ENCODE measurements at regions not wholly inside any gene's neighbourhood (a gene's known extent, or its start where the extent isn't known, plus 50 kb on each side); places are given as distances from the start of the nearest gene placed in this dataset.
"Not testable (repeated sequence)": the region's sequence is repeated elsewhere in the genome, so short reads cannot be mapped to it uniquely, and the experiment has no call there.

DNA sequence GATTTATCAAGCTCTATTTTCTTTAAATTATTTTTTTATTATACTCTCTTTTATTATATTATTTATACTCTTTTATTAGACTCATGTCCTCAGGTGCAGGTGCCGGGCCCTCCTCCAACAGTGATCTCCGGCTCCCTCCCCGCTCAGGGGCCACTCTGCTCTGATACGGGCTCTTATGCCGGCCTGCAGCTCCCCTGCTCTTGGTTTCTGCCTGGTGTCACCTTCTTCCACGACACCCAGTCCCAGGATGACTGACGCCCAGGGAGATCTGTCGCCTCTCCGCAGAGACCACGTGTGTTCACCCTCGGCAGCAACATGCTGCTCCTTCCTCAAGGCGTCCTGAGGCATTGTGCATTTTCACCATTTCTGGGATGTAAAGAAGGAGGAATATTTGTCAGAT is 322.3 kb downstream of the CACNA1B start:
- H3K4me1 Mint-ChIP-seq; H3K27me3 Mint-ChIP-seq (ENCODE audit: insufficient read depth, low read depth); H3K27ac Mint-ChIP-seq; H3K4me3 Mint-ChIP-seq; H4K20me1 ChIP-seq (ENCODE audit: low read depth); H3K27ac ChIP-seq; DNase-seq (ENCODE audit: low spot score); H3K27me3 ChIP-seq; H3F3A ChIP-seq (ENCODE audit: low read depth); H3K4me3 ChIP-seq; H3K9ac ChIP-seq; H3K4me1 ChIP-seq; H2AFZ ChIP-seq (replicated peaks); H3K36me3 Mint-ChIP-seq; H3K79me2 ChIP-seq (ENCODE audit: low read depth); H3K9me3 Mint-ChIP-seq; H3K4me2 ChIP-seq; H3K36me3 ChIP-seq; H3K9me3 ChIP-seq (ENCODE audit: low read depth): not testable (repeated sequence)

DNA sequence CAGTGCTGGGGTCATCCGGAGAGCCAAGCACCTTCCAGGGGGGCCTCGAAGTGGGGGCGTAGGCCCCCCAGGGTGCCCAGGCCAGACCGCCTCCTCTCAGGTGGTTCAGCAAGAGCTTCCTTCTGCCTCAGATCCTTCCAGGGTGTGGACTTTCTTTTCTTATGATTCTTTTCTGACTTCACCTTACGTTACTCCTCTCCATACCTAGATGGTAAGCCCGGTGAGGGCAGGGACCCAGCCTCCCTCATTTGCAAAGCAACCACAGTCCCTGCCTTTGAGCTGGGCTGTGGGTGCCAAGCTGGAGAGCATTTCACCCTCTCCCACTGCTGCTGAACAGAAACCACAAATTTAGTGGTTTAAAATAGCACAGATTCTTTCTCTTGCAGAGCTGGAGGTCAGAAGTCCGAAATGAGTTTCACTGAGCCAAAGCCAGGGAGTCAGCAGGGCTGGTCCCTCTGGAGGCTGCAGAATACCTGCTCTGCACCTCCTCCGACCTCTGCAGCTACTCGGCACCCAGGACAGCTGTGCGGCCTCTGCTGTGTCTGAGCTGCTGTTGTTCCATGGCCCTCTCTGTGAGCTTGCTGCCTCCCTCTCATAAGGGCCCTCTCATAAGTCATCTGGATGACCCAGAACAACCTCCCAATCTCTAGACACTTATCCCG is 323.0 kb downstream of the CACNA1B start:
- not testable (repeated sequence) for H3K27me3 Mint-ChIP-seq (ENCODE audit: insufficient read depth, low read depth); H3K4me1 Mint-ChIP-seq; H3K9me3 ChIP-seq (ENCODE audit: low read depth); DNase-seq (ENCODE audit: low spot score); H4K20me1 ChIP-seq (ENCODE audit: low read depth); H3K27ac Mint-ChIP-seq; H2AFZ ChIP-seq (replicated peaks); H3K27ac ChIP-seq; H3F3A ChIP-seq (ENCODE audit: low read depth); H3K36me3 ChIP-seq; H3K9me3 Mint-ChIP-seq; H3K27me3 ChIP-seq; H3K4me1 ChIP-seq; H3K4me2 ChIP-seq; H3K36me3 Mint-ChIP-seq; H3K9ac ChIP-seq; H3K4me3 Mint-ChIP-seq; H3K4me3 ChIP-seq; H3K79me2 ChIP-seq (ENCODE audit: low read depth)

DNA sequence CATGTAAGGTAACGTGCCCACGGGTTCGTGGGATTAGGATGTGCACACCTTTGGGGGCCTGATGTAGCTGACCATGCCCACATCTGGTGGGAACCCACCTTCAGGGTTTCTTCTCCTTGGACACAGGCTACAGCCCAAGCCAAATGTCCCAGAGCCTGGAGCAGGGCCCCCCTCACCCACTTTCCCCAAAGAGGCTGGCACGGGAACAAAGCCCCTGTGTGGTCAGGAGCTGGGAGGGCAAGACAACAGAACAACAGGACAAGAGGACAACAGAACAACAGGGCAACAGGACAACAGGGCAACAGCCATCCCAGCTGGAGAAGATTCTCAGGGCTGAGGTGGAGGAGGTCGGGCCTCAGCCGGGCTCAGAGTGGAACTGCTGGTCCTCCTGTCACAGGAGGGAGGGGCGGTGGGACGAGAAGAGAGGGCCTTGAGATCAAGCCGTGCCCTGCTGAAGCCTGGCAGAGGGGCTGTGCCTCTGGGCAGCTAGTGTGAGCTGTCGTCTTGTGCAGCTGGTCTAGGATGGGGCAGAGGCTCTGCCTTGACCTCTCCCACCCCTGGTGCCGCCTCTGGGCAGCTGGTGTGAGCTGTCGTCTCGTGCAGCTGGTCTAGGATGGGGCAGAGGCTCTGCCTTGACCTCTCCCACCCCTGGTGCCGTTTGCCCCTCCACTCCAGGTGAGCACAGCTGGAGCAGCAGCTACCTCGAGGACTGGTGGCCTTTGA is 323.7 kb downstream of the CACNA1B start:
- H3K27ac Mint-ChIP-seq; H3K36me3 Mint-ChIP-seq; H3K79me2 ChIP-seq (ENCODE audit: low read depth); H3K4me1 ChIP-seq; H3K27me3 Mint-ChIP-seq (ENCODE audit: insufficient read depth, low read depth); H2AFZ ChIP-seq (replicated peaks); H3K9ac ChIP-seq; H3K27ac ChIP-seq; H3K27me3 ChIP-seq; H3K9me3 Mint-ChIP-seq; DNase-seq (ENCODE audit: low spot score); H3K9me3 ChIP-seq (ENCODE audit: low read depth); H3K4me3 ChIP-seq; H3K36me3 ChIP-seq; H3K4me1 Mint-ChIP-seq; H4K20me1 ChIP-seq (ENCODE audit: low read depth); H3F3A ChIP-seq (ENCODE audit: low read depth); H3K4me2 ChIP-seq; H3K4me3 Mint-ChIP-seq: not testable (repeated sequence)

- not testable (repeated sequence) for H3K27ac Mint-ChIP-seq; H3K4me1 Mint-ChIP-seq; H4K20me1 ChIP-seq (ENCODE audit: low read depth); H3K4me2 ChIP-seq; H3K4me3 Mint-ChIP-seq; H3K9me3 Mint-ChIP-seq; H3K9me3 ChIP-seq (ENCODE audit: low read depth); H3K9ac ChIP-seq; H3F3A ChIP-seq (ENCODE audit: low read depth); H3K4me1 ChIP-seq; H3K79me2 ChIP-seq (ENCODE audit: low read depth); H3K36me3 ChIP-seq; H3K27me3 ChIP-seq; H3K27me3 Mint-ChIP-seq (ENCODE audit: insufficient read depth, low read depth); H3K27ac ChIP-seq; H2AFZ ChIP-seq (replicated peaks); H3K36me3 Mint-ChIP-seq; H3K4me3 ChIP-seq; DNase-seq (ENCODE audit: low spot score)
Measured at GRCh38 chr9:138202043-138202442, 324.5 kb downstream of the CACNA1B start.

DNA sequence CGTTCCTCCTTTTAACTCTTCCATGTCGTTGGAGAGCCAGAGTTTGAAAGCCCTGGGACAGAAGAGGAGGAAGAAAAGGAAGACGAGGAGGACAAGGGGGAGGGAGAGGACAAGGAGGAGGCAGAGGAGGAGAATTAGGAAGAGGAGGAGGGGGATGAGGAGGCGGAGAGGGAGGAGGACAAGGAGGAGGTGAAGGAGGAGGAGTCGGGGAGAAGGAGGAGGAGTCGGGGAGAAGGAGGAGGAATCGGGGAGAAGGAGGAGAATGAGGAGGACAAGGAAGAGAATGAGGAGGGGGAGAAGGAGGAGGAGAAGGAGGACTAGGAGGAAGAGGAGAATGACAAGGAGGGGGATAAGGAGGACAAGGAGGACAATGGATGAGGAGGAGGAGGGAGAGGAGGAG is 325.7 kb downstream of the CACNA1B start:
- H3K9ac ChIP-seq; H2AFZ ChIP-seq (replicated peaks); H3K9me3 ChIP-seq (ENCODE audit: low read depth); H3K36me3 Mint-ChIP-seq; H3K4me2 ChIP-seq; H3K4me1 Mint-ChIP-seq; H4K20me1 ChIP-seq (ENCODE audit: low read depth); H3K4me3 Mint-ChIP-seq; H3K79me2 ChIP-seq (ENCODE audit: low read depth); H3K4me1 ChIP-seq; H3K27ac Mint-ChIP-seq; H3K27me3 Mint-ChIP-seq (ENCODE audit: insufficient read depth, low read depth); H3K27ac ChIP-seq; DNase-seq (ENCODE audit: low spot score); H3F3A ChIP-seq (ENCODE audit: low read depth); H3K4me3 ChIP-seq; H3K9me3 Mint-ChIP-seq; H3K36me3 ChIP-seq; H3K27me3 ChIP-seq: not testable (repeated sequence)

DNA sequence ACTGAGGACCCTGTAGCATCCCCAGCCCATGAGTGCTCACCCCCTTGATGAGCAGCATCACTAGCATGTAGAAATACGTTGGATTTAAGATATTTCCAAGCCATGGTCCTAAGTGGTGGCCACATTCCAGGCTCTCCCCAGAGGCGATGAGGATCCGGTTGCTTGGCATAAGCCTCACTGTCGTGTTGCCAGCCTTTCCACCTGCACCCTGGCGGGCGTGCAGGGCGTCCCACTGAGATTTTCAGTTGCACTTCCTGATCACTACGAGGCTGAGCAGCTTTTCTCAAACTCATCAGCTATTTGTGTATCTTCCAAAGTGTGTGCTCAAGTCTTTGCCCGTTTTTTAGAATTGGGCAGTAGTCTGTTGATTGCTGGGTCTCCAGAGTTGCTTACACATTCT is 326.3 kb downstream of the CACNA1B start:
- not testable (repeated sequence) for DNase-seq (ENCODE audit: low spot score); H3K4me3 ChIP-seq; H3K27me3 Mint-ChIP-seq (ENCODE audit: insufficient read depth, low read depth); H4K20me1 ChIP-seq (ENCODE audit: low read depth); H3K36me3 Mint-ChIP-seq; H3F3A ChIP-seq (ENCODE audit: low read depth); H3K27ac ChIP-seq; H3K9me3 Mint-ChIP-seq; H3K4me3 Mint-ChIP-seq; H3K4me1 ChIP-seq; H3K4me2 ChIP-seq; H3K79me2 ChIP-seq (ENCODE audit: low read depth); H3K4me1 Mint-ChIP-seq; H3K27ac Mint-ChIP-seq; H3K9me3 ChIP-seq (ENCODE audit: low read depth); H3K36me3 ChIP-seq; H3K27me3 ChIP-seq; H3K9ac ChIP-seq; H2AFZ ChIP-seq (replicated peaks)

DNA sequence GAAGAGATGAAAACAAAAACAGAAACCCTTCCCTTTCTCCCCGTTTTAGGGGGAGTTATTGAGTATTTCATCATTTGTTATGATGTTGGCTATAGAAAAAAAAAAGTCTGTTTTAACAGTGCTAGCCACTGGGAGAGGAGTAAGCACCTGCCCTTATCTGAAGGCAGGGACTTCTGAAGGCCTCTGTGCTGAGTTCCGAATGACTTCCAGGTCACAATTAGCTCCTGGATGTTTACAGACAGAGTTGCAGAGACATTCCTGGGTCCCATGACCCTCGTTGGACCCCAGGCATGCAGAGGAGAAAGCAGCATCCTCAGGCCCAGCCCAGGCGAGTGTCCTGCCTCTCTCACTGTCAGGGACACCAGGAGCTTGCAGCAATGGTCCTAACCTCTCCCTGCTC is 328.5 kb downstream of the CACNA1B start:
- not testable (repeated sequence) for H3K4me1 Mint-ChIP-seq; H3K36me3 ChIP-seq; H3K4me2 ChIP-seq; H3K9me3 Mint-ChIP-seq; DNase-seq (ENCODE audit: low spot score); H3K27ac Mint-ChIP-seq; H3K27me3 ChIP-seq; H3K4me3 Mint-ChIP-seq; H3K4me1 ChIP-seq; H3K9me3 ChIP-seq (ENCODE audit: low read depth); H3K27me3 Mint-ChIP-seq (ENCODE audit: insufficient read depth, low read depth); H3K27ac ChIP-seq; H3F3A ChIP-seq (ENCODE audit: low read depth); H2AFZ ChIP-seq (replicated peaks); H4K20me1 ChIP-seq (ENCODE audit: low read depth); H3K9ac ChIP-seq; H3K36me3 Mint-ChIP-seq; H3K79me2 ChIP-seq (ENCODE audit: low read depth); H3K4me3 ChIP-seq

DNA sequence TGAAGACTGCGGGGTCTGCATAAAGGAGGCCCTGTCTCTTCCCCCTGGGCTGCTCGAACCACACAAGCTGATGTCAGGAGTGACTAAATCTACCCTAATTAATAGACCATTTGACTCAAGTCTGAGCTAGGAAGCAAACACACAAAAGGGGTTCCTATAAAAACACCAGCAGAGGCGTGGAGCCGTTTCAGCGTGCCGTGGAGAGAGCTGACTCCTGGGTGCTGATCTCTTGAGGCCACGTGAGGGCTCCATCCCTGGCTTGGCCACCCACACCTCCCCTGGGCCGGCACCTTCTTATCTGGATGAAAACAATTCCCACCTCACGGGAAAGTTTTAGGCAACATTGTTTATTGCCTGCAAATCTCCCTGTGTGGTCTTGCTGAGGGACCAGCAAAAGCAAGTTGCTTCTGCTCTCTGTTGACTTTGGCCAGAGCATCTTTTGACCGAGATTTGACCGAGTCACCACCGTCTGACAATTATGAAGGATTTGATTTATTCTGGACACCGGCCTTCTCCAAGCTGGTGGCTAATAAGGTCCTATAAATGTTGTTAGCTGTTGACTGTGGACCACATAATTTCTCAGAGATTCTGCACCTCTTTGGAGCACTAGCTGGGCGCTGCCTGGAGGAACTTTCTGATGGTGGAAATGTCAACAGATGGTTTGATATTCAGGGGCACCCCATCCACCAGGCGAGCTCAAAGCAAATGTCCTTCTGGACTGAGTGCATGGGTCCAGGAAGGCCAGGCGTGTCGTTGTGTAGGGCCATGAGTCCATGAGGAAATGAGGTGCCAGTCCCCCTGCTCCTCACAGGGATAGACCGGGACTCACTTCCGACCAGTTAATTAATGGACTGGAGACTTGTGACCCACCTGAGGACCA is 330.0 kb downstream of the CACNA1B start:
- H3K79me2 ChIP-seq (ENCODE audit: low read depth); H3K9me3 Mint-ChIP-seq; H3K4me1 ChIP-seq; H3K9me3 ChIP-seq (ENCODE audit: low read depth); H3K36me3 Mint-ChIP-seq; H3K4me2 ChIP-seq; H3K27ac ChIP-seq; H3K4me3 Mint-ChIP-seq; H3K27me3 Mint-ChIP-seq (ENCODE audit: insufficient read depth, low read depth); DNase-seq (ENCODE audit: low spot score); H3K4me3 ChIP-seq; H2AFZ ChIP-seq (replicated peaks); H4K20me1 ChIP-seq (ENCODE audit: low read depth); H3K36me3 ChIP-seq; H3K9ac ChIP-seq; H3K4me1 Mint-ChIP-seq; H3K27me3 ChIP-seq; H3F3A ChIP-seq (ENCODE audit: low read depth); H3K27ac Mint-ChIP-seq: not testable (repeated sequence)
